ENCODE measurements at regions not wholly inside any gene's neighbourhood (a gene's known extent, or its start where the extent isn't known, plus 50 kb on each side); places are given as distances from the start of the nearest gene placed in this dataset.

- Mint-ChIP-seq H3K27me3 (no peaks in the 10 kb centered on the region), H3K4me3 (no peak overlapping the region), H3K36me3 (ENCODE audit: low read depth) (no peaks in the 10 kb centered on the region), H3K4me1 (no peaks in the 10 kb centered on the region), H3K27ac (no peak overlapping the region)
- no peak for ATAC-seq
- H3K9me3 ChIP-seq (ENCODE audit: control insufficient read depth, low read length, poor library complexity, severe bottlenecking): no peaks in the 10 kb centered on the region
- no peak for DNase-seq
These were observed 1598.7 kb upstream of the ACVR2A start for GRCh38 chr2:146246002-146246735.

GRCh38 chr2:146244830-146245229 lies 1600.0 kb upstream of the ACVR2A start:
- no peak overlapping the region for H3K27ac Mint-ChIP-seq
- no peak overlapping the region for H3K4me3 Mint-ChIP-seq
- no peaks in the 10 kb centered on the region for H3K36me3 Mint-ChIP-seq (ENCODE audit: low read depth)
- DNase-seq (no peak), ATAC-seq (no peak)
- H3K9me3 ChIP-seq (ENCODE audit: control insufficient read depth, low read length, poor library complexity, severe bottlenecking): no peaks in the 10 kb centered on the region
- no peaks in the 10 kb centered on the region for H3K4me1 Mint-ChIP-seq
- H3K27me3 Mint-ChIP-seq: no peaks in the 10 kb centered on the region

GRCh38 chr2:146244131-146244530 lies 1600.7 kb upstream of the ACVR2A start:
- Mint-ChIP-seq H3K27ac (no peak overlapping the region), H3K4me3 (no peak overlapping the region), H3K36me3 (ENCODE audit: low read depth) (no peaks in the 10 kb centered on the region), H3K27me3 (no peaks in the 10 kb centered on the region), H3K4me1 (no peaks in the 10 kb centered on the region)
- DNase-seq: no peak
- ATAC-seq: no peak
- no peaks in the 10 kb centered on the region for H3K9me3 ChIP-seq (ENCODE audit: control insufficient read depth, low read length, poor library complexity, severe bottlenecking)

DNA sequence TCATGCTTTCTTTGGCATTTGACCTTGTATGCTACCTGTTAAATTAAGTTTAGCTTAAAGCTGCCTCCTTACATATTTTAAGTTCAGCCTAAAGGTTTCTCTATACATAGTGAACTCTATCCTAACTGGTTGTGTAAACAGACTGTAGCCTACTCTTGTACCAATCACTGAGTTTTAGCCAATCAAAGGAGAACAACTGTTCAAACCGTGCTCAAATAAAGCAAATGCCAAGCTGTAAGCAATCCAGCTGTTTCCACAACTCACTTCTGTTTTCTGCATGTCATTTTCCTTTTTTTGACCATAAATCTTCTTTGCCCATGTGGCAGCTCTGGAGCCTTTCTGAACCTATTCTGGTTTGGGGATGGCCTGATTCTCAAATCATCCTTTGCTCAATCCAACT lies 1603.8 kb upstream of the ACVR2A start:
- Mint-ChIP-seq H3K4me3 (no peak overlapping the region), H3K27ac (no peak overlapping the region), H3K4me1 (no peaks in the 10 kb centered on the region), H3K27me3 (no peaks in the 10 kb centered on the region), H3K36me3 (ENCODE audit: low read depth) (no peaks in the 10 kb centered on the region)
- DNase-seq (no peak), ATAC-seq (no peak)
- H3K9me3 ChIP-seq (ENCODE audit: control insufficient read depth, low read length, poor library complexity, severe bottlenecking): no peaks in the 10 kb centered on the region

DNA sequence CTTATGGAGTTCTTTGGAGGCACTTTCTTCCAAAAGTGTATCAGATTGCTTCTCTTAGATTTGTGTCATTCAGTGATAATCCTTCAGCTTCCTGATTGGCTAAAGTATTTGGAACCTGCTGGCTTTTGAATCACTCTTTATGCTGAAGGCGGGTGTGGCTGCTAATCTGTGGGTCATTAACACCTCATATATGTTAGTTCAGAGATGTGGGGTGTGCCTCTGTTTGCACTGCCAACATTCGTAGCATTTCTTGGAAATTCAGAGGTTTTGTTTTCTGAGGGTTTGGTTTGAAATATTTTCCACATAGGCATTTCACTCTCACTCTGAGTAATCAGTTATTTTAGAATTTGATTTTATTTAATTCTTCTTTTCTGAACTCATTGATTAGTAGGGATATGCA lies 1604.4 kb upstream of the ACVR2A start:
- no peaks in the 10 kb centered on the region for H3K36me3 Mint-ChIP-seq (ENCODE audit: low read depth)
- no peaks in the 10 kb centered on the region for H3K27me3 Mint-ChIP-seq
- H3K4me1 Mint-ChIP-seq: no peaks in the 10 kb centered on the region
- no peak for ATAC-seq
- H3K9me3 ChIP-seq (ENCODE audit: control insufficient read depth, low read length, poor library complexity, severe bottlenecking): no peaks in the 10 kb centered on the region
- no peak for DNase-seq
- no peak overlapping the region for H3K4me3 Mint-ChIP-seq
- no peak overlapping the region for H3K27ac Mint-ChIP-seq

GRCh38 chr2:146239392-146240135 lies 1605.3 kb upstream of the ACVR2A start:
- H3K9me3 ChIP-seq (ENCODE audit: control insufficient read depth, low read length, poor library complexity, severe bottlenecking): no peaks in the 10 kb centered on the region
- H3K4me1 Mint-ChIP-seq: no peaks in the 10 kb centered on the region
- no peaks in the 10 kb centered on the region for H3K36me3 Mint-ChIP-seq (ENCODE audit: low read depth)
- H3K27me3 Mint-ChIP-seq: no peaks in the 10 kb centered on the region
- DNase-seq (no peak), ATAC-seq (no peak)
- no peak overlapping the region for H3K27ac Mint-ChIP-seq
- H3K4me3 Mint-ChIP-seq: no peak overlapping the region

- ATAC-seq (no peak), DNase-seq (no peak)
- no peaks in the 10 kb centered on the region for H3K4me1 Mint-ChIP-seq
- H3K4me3 Mint-ChIP-seq: no peak overlapping the region
- no peak overlapping the region for H3K27ac Mint-ChIP-seq
- H3K27me3 Mint-ChIP-seq: no peaks in the 10 kb centered on the region
- H3K9me3 ChIP-seq (ENCODE audit: control insufficient read depth, low read length, poor library complexity, severe bottlenecking): no peaks in the 10 kb centered on the region
- no peaks in the 10 kb centered on the region for H3K36me3 Mint-ChIP-seq (ENCODE audit: low read depth)
These were observed 1606.4 kb upstream of the ACVR2A start for GRCh38 chr2:146238254-146238966.

DNA sequence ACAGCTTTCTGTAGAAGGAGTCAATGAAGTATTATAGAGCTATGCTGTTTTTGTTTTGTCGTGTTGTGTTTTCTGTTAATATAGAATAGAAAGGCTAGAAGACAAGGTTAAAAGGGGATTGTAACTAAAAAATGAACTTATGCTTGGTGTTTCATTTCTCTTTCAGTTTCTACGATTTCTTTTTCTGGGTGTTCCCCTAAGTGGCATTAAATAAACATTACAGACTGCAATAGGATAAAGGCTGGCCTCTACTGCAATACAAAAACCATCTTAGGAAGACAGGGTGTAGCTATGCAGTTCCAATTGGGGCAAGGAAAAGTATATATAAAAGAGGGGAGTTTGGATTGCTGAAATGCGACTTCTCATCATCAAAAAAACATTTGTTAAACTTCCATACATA lies 1609.7 kb upstream of the ACVR2A start:
- H3K27ac Mint-ChIP-seq: no peak overlapping the region
- H3K9me3 ChIP-seq (ENCODE audit: control insufficient read depth, low read length, poor library complexity, severe bottlenecking): no peaks in the 10 kb centered on the region
- ATAC-seq: no peak

DNA sequence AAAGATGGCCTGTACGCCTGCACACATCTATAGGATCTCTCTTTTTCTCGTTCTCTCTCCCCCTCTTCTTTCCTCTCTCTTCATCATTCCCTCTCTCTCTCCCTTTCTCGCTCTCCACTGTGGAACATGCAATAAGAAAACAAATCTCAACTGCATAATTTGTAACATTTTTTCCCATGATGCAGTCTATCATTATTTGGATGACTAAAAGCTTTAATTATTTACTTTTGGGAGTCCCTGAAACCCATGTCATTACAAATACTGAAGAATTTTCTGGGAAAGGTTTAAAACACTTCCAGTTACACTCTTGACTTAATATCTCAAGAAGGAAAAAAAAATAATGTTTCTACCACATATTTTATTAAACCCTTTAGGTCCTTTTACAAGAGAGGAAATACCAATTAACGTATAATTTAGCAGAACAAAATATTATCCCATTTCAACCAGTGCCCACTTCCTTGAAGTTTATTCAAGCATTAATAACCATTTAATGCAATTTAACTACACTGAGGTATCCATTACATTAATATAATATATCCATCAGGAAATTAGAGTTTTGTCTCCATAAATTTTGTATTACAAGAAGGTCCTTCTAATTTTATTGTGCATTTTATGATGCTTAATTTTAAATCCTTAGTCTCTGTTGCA lies 1615.2 kb upstream of the ACVR2A start:
- Mint-ChIP-seq H3K4me3 (no peak overlapping the region), H3K36me3 (ENCODE audit: low read depth) (no peaks in the 10 kb centered on the region), H3K4me1 (no peaks in the 10 kb centered on the region), H3K27me3 (no peaks in the 10 kb centered on the region), H3K27ac (no peak overlapping the region)
- DNase-seq: no peak
- no peak for ATAC-seq
- H3K9me3 ChIP-seq (ENCODE audit: control insufficient read depth, low read length, poor library complexity, severe bottlenecking): no peaks in the 10 kb centered on the region

More for the DNA sequence above, 1609.7 kb upstream of the ACVR2A start:
- no peaks in the 10 kb centered on the region for H3K27me3 Mint-ChIP-seq
- H3K4me3 Mint-ChIP-seq: no peak overlapping the region
- no peak for DNase-seq
- no peaks in the 10 kb centered on the region for H3K36me3 Mint-ChIP-seq (ENCODE audit: low read depth)
- no peaks in the 10 kb centered on the region for H3K4me1 Mint-ChIP-seq

DNA sequence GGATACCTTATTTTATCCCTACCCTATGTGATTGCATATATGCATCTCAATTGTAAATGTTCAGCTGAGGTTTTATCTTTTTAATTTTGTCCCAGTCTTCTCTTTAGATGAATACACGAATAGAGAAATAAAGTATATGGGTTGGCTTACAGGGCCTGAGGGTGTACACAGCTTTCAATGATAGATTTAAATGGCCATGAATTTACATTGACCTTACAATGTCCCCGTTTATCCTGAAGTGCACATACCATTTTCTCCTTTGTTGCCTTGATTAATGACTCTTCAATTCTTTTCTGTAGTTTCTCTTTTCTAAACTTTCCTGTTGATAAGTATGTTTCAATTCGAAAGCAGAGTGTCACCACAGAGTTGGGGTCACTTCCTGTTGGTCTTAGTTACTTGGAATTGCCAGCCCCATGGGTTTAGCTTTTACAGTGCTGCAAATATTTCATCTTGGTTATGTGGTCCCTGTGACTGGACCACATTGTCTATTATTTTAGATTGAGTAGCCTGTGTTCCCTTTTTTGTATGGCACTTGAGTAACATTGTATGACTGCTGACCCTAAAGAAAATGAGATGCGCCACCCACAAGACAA lies 1616.3 kb upstream of the ACVR2A start:
- ATAC-seq: no peak
- Mint-ChIP-seq H3K27ac (no peak overlapping the region), H3K27me3 (no peaks in the 10 kb centered on the region), H3K4me1 (no peaks in the 10 kb centered on the region), H3K36me3 (ENCODE audit: low read depth) (no peaks in the 10 kb centered on the region), H3K4me3 (no peak overlapping the region)
- H3K9me3 ChIP-seq (ENCODE audit: control insufficient read depth, low read length, poor library complexity, severe bottlenecking): no peaks in the 10 kb centered on the region
- DNase-seq: no peak

DNA sequence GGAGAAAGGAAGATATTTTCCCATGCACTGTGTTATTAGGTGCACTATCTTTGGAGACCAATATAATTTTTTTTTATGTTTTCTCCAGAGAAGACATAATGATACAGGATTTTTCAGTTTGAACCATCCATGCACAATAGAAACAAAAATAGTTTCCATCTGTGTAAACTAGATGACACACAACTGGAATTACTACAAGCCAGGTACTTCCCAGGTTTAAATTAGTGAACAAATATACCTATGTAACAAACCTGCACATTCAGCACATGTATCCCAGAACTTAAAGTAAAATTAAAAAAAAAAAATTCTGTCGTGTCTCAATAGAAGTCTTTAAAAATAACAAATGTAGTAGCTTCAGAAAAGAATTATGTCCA lies 1616.8 kb upstream of the ACVR2A start:
- Mint-ChIP-seq H3K4me3 (no peak overlapping the region), H3K4me1 (no peaks in the 10 kb centered on the region), H3K27me3 (no peaks in the 10 kb centered on the region), H3K36me3 (ENCODE audit: low read depth) (no peaks in the 10 kb centered on the region), H3K27ac (no peak overlapping the region)
- ATAC-seq (no peak), DNase-seq (no peak)
- no peaks in the 10 kb centered on the region for H3K9me3 ChIP-seq (ENCODE audit: control insufficient read depth, low read length, poor library complexity, severe bottlenecking)

DNA sequence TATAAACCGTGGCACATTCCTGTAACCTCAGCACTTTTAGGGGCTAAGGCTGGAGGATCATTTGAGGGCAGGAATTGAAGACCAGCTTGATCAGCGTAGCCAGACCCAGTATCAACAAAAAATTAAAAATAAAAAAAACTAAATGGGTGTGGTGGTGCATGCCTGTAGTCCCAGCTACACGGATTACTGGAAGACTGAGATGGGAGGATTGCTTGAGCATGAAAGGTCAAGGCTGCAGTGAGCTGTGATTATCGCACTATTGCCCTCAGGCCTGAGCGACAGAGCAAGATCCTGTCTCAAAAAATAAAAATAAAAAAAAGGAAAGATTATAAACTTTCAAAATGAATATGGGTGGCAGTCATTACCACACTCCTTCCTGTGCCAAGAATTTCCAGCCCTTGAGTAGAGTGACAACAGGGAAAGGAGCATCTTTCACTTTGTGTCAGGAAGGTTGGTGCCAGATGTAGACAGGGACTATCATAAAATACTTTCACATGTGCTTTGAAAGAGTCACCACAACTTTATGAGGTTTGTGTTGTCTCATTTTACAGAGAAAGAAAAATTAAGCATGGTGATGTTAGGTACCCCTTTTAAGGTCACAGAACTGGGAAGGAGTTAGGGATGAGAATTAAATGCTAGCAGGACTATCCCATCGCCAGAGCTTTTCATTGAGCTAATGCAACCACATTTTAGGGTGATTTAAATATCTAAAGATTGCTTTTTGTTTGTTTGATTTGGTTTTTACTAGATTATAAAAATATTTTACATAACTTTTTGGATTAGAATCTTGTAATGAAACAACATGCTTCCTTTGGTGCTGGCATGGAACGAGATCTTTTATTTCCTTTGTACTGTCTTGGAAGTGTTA lies 1617.4 kb upstream of the ACVR2A start:
- no peak for DNase-seq
- no peaks in the 10 kb centered on the region for H3K4me1 Mint-ChIP-seq

More for the DNA sequence above, 1617.4 kb upstream of the ACVR2A start:
- Mint-ChIP-seq H3K36me3 (ENCODE audit: low read depth) (no peaks in the 10 kb centered on the region), H3K27ac (no peak overlapping the region), H3K4me3 (no peak overlapping the region), H3K27me3 (no peaks in the 10 kb centered on the region)
- ATAC-seq: no peak
- H3K9me3 ChIP-seq (ENCODE audit: control insufficient read depth, low read length, poor library complexity, severe bottlenecking): no peaks in the 10 kb centered on the region
